ENCODE measurements at regions not wholly inside any gene's neighbourhood (a gene's known extent, or its start where the extent isn't known, plus 50 kb on each side); places are given as distances from the start of the nearest gene placed in this dataset.

DNA sequence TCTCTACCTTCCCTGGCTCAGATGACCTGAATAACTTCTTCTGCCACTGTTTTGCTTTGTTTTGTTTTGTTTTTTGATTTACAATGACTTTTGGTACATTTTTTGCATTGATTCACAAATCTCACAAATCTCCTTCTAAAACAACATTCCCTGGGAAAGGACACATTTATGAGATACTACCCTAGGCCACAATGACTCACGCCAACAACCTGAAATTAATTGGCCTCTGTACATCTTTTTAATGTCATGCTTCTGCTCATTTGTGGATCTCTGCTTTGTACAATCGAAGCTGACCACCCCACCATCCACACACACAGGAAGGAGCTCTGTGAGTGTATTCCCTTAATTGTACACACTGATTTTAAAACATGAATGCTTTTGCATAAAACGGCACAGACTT lies 156.7 kb upstream of the PFKP start:
- H3K27me3 ChIP-seq, result no peaks in the 10 kb centered on the region
- H3K4me1 ChIP-seq, result no peaks in the 10 kb centered on the region
- H3K27ac ChIP-seq, result no peak overlapping the region
- no peaks in the 10 kb centered on the region for H3K36me3 ChIP-seq
- in situ Hi-C loops (cut with MboI; ENCODE audit: low pct_ligation_motif_present in 1 of 4, low pct_unique_long_range_greater_than_20kb in 1 of 4, low sequenced_read_pairs in 3 of 4), result no loop called here
- intact Hi-C loops (cut with DNase I; ENCODE audit: low total_unique reads), result no loop called here
- no peak overlapping the region for H3K4me3 ChIP-seq
- TF ChIP-seq POLR2A (IDR thresholded peaks at IDR 0.05) (no peak), POLR2AphosphoS5 (IDR thresholded peaks at IDR 0.05) (no peak), EP300 (IDR thresholded peaks at IDR 0.05; ENCODE audit: low read depth) (no peak)
- TF ChIP-seq, protein P1, sequence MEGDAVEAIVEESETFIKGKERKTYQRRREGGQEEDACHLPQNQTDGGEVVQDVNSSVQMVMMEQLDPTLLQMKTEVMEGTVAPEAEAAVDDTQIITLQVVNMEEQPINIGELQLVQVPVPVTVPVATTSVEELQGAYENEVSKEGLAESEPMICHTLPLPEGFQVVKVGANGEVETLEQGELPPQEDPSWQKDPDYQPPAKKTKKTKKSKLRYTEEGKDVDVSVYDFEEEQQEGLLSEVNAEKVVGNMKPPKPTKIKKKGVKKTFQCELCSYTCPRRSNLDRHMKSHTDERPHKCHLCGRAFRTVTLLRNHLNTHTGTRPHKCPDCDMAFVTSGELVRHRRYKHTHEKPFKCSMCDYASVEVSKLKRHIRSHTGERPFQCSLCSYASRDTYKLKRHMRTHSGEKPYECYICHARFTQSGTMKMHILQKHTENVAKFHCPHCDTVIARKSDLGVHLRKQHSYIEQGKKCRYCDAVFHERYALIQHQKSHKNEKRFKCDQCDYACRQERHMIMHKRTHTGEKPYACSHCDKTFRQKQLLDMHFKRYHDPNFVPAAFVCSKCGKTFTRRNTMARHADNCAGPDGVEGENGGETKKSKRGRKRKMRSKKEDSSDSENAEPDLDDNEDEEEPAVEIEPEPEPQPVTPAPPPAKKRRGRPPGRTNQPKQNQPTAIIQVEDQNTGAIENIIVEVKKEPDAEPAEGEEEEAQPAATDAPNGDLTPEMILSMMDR (IDR thresholded peaks at IDR 0.05), result no peak
- WGBS, 2 donors (ENCODE audit: low coverage in 1 of 2), result 32 to 51% methylated on average over 3 of the region's 3 CpGs
- H3K9me3 ChIP-seq, result no peaks in the 10 kb centered on the region
- no peak for DNase-seq

DNA sequence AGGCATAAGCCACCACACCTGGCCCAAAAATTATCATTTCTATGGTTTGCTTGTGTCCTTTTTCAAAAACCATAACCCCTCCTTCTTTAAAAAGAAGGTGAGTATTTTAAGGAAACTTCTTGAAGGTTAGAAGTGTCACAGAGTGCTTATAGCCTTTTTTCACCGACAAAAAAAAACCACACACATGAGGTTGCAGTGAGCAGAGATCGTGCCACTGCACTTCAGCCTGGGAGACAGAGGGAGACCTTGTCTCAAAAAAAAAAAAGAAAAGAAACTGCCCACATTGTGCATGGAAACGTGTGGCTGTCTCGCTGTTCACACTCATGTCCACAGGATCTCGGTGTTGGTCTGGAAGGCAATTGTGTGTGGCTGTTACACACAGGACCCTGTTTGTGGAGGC lies 157.4 kb upstream of the PFKP start:
- intact Hi-C loops (cut with DNase I; ENCODE audit: low total_unique reads) (no loop called here), in situ Hi-C loops (cut with MboI; ENCODE audit: low pct_ligation_motif_present in 1 of 4, low pct_unique_long_range_greater_than_20kb in 1 of 4, low sequenced_read_pairs in 3 of 4) (no loop called here)
- no peak for DNase-seq
- Histone ChIP-seq H3K9me3 (no peaks in the 10 kb centered on the region), H3K27ac (no peak overlapping the region), H3K4me1 (no peaks in the 10 kb centered on the region), H3K36me3 (no peaks in the 10 kb centered on the region), H3K4me3 (no peak overlapping the region), H3K27me3 (no peaks in the 10 kb centered on the region)
- TF ChIP-seq POLR2AphosphoS5 (IDR thresholded peaks at IDR 0.05) (no peak), EP300 (IDR thresholded peaks at IDR 0.05; ENCODE audit: low read depth) (no peak), POLR2A (IDR thresholded peaks at IDR 0.05) (no peak)
- TF ChIP-seq, protein P1 (IDR thresholded peaks at IDR 0.05), result no peak
- WGBS, 2 donors (ENCODE audit: low coverage in 1 of 2), result 90 to 91% methylated on average over 3 to 5 of the region's 5 CpGs

DNA sequence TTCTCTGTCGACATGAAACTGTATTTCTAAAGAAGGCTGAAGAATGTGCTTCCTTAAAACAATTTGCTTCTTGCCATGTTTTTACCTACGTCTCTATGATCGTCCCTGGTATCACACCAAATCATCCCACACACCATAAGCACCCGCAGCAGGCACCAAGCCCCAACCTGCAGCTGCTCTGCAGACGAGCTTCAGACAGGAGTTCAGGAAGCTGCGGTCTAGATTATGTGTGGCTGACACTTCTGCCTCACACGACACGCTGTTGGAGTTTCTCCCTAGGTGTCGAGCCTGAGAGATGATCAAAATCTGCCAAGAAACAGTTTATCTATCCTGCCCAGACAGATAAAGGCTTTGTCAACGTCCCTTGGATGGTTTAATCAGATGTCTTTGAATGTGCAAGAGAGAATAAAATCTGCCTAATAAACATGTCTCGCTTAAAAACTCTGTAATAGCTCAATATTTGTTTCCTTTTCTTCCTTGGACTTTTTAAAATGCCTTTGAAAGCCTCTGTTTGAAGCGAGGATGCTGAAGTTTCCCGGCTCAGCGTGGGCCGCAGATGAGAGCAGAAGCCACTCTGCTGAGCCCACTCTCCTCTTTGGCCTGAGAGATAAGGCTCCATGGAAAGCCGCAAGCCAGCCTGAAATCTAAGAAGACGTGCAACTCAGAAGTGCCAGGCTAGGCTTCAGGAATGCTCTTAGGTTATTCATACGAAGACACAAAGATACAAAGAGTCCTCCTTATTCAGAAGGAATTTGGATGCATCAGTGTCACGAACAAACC lies 158.3 kb upstream of the PFKP start:
- in situ Hi-C loops (cut with MboI; ENCODE audit: low pct_ligation_motif_present in 1 of 4, low pct_unique_long_range_greater_than_20kb in 1 of 4, low sequenced_read_pairs in 3 of 4), result no loop called here
- Histone ChIP-seq H3K9me3 (no peaks in the 10 kb centered on the region), H3K4me3 (no peak overlapping the region), H3K4me1 (no peaks in the 10 kb centered on the region), H3K27ac (no peak overlapping the region), H3K27me3 (no peaks in the 10 kb centered on the region), H3K36me3 (no peaks in the 10 kb centered on the region)
- no peak for TF ChIP-seq EP300 (IDR thresholded peaks at IDR 0.05; ENCODE audit: low read depth)
- no peak for TF ChIP-seq POLR2AphosphoS5 (IDR thresholded peaks at IDR 0.05)
- TF ChIP-seq POLR2A (IDR thresholded peaks at IDR 0.05), result no peak
- TF ChIP-seq, protein P1 (IDR thresholded peaks at IDR 0.05), result no peak
- 77 to 78% methylated on average over 7 to 19 of the region's 19 CpGs for WGBS, 2 donors (ENCODE audit: low coverage in 1 of 2)
- intact Hi-C loops (cut with DNase I; ENCODE audit: low total_unique reads), result no loop called here
- DNase-seq, result no peak

DNA sequence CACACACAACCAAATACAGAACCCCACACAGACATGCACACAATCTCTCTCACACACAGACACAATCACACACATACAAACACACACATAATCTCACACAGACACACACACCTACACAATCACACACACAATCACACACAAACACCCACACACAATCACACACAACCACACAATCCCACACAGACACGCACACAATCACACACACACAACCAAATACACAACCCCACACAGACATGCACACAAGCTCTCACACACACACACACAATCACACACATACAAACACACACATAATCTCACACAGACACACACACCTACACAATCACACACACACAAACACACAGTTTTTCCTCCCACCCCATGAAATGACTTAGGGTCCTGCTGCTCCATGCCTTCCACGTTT lies 160.4 kb upstream of the PFKP start:
- TF ChIP-seq EP300 (IDR thresholded peaks at IDR 0.05; ENCODE audit: low read depth) (no peak), POLR2AphosphoS5 (IDR thresholded peaks at IDR 0.05) (no peak), POLR2A (IDR thresholded peaks at IDR 0.05) (no peak)
- Histone ChIP-seq H3K27me3 (no peaks in the 10 kb centered on the region), H3K36me3 (no peaks in the 10 kb centered on the region), H3K4me1 (no peaks in the 10 kb centered on the region), H3K27ac (no peak overlapping the region), H3K9me3 (no peaks in the 10 kb centered on the region), H3K4me3 (no peak overlapping the region)
- intact Hi-C loops (cut with DNase I; ENCODE audit: low total_unique reads), result no loop called here
- in situ Hi-C loops (cut with MboI; ENCODE audit: low pct_ligation_motif_present in 1 of 4, low pct_unique_long_range_greater_than_20kb in 1 of 4, low sequenced_read_pairs in 3 of 4), result no loop called here
- WGBS, 2 donors (ENCODE audit: low coverage in 1 of 2), result 88 to 100% methylated on average over 1 to 2 of the region's 2 CpGs
- no peak for DNase-seq
